ENCODE measurements at regions not wholly inside any gene's neighbourhood (a gene's known extent, or its start where the extent isn't known, plus 50 kb on each side); places are given as distances from the start of the nearest gene placed in this dataset.

DNA sequence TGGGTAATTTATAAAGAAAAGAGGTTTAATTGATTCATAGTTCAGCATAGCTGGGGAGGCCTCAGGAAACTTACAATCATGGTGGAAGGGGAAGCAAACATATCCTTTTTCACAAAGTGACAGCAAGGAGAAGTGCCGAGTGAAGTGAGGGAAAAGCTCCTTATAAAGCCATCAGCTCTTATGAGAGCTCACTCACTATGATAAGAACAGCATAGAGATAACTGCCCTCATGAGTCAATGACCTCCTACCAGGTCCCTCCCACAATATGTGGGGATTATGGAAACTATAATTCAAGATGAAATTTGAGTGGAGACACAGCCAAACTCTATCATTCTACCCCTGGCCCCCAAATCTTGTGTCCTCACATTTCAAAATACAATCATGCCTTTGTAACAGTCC is 115.8 kb upstream of the LAMA2 start:
- no peak overlapping the region for H3K4me2 ChIP-seq (replicated peaks; ENCODE audit: extremely low read depth, low read length, poor library complexity, severe bottlenecking)
- no peaks in the 10 kb centered on the region for H3K36me3 ChIP-seq (replicated peaks in 1 of 2; ENCODE audit: control insufficient read depth in 1 of 2, insufficient read depth in 2 of 2, low read length in 2 of 2)
- peaks cover 0 to 9% (median 7%) of the 10 kb centered on the region in 7 donors for H3K9me3 Mint-ChIP-seq
- no peaks in the 10 kb centered on the region for H3K4me1 ChIP-seq (ENCODE audit: control insufficient read depth in 1 of 2, insufficient read depth in 2 of 2, low read length in 2 of 2)
- H3K27ac ChIP-seq (ENCODE audit: low read depth in 1 of 2, low read length in 2 of 2) = no peak overlapping the region
- no peak overlapping the region for H3K9ac ChIP-seq (ENCODE audit: insufficient read depth, low read length, poor library complexity, severe bottlenecking)
- TF ChIP-seq, protein P1, sequence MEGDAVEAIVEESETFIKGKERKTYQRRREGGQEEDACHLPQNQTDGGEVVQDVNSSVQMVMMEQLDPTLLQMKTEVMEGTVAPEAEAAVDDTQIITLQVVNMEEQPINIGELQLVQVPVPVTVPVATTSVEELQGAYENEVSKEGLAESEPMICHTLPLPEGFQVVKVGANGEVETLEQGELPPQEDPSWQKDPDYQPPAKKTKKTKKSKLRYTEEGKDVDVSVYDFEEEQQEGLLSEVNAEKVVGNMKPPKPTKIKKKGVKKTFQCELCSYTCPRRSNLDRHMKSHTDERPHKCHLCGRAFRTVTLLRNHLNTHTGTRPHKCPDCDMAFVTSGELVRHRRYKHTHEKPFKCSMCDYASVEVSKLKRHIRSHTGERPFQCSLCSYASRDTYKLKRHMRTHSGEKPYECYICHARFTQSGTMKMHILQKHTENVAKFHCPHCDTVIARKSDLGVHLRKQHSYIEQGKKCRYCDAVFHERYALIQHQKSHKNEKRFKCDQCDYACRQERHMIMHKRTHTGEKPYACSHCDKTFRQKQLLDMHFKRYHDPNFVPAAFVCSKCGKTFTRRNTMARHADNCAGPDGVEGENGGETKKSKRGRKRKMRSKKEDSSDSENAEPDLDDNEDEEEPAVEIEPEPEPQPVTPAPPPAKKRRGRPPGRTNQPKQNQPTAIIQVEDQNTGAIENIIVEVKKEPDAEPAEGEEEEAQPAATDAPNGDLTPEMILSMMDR (IDR thresholded peaks at IDR 0.05) = no peak
- no peaks in the 10 kb centered on the region for H3K36me3 Mint-ChIP-seq
- intact Hi-C loops (cut with micrococcal nuclease) = no loop called here
- no CpG with 5 or more reads among the region's 1 CpG for WGBS (ENCODE audit: insufficient coverage)
- no peaks in the 10 kb centered on the region for H3K27me3 ChIP-seq (ENCODE audit: control insufficient read depth in 2 of 2, insufficient read depth in 2 of 2, low read length in 2 of 2)
- no peak overlapping the region for H2AFZ ChIP-seq (ENCODE audit: insufficient read depth, low read depth, low read length, poor library complexity, severe bottlenecking)
- H3K4me1 Mint-ChIP-seq = no peaks in the 10 kb centered on the region
- H4K20me1 ChIP-seq (ENCODE audit: insufficient read depth, low read length) = no peaks in the 10 kb centered on the region
- H3K4me3 Mint-ChIP-seq = no peak overlapping the region
- H3K9me3 ChIP-seq (replicated peaks in 1 of 2; ENCODE audit: control insufficient read depth in 1 of 2, insufficient read depth in 1 of 2, low read length in 2 of 2) = peaks cover 11 to 13% of the 10 kb centered on the region in 2 donors
- H3K27ac Mint-ChIP-seq = no peak overlapping the region
- peaks cover 0 to 2% (median 0%) of the 10 kb centered on the region in 3 donors for H3K27me3 Mint-ChIP-seq (ENCODE audit: low read depth in 3 of 3)
- no peak for DNase-seq
- H3K4me3 ChIP-seq (replicated peaks in 1 of 3; ENCODE audit: low read depth in 2 of 3, low read length in 3 of 3) = no peak overlapping the region
- no peaks in the 10 kb centered on the region for H3K79me2 ChIP-seq (ENCODE audit: insufficient read depth, low read length)

DNA sequence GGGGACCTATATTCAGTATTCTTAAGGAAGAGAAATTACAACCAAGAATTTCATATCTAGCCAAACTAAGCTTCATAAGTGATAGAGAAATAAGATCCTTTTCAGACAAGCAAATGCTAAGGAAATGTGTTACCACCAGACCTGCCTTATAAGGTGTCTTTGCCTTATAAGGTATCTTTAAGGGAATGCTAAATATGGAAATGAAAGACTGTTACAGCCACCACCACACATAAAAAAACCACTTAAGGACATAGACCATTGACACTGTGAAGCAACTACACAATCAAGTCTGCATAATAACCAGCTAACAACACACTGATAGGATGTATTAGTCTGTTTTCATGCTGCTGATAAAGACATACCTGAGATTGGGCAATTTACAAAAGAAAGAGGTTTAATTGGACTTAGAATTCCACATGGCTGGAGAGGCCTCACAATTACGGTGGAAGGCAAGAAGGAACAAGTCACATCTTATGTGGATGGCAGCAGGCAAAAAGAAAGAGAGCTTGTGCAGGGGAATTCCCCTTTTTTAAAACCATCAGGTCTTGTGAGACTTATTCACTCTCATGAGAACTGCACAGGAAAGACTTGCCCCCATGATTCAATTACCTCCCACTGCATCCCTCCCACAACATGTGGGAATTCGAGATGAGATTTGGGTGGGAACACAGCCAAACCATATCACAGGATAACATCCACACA is 119.2 kb upstream of the LAMA2 start:
- H3K27ac Mint-ChIP-seq = no peak overlapping the region
- Histone ChIP-seq H3K4me3 (replicated peaks in 1 of 3; ENCODE audit: low read depth in 2 of 3, low read length in 3 of 3) (no peak overlapping the region), H3K36me3 (replicated peaks in 1 of 2; ENCODE audit: control insufficient read depth in 1 of 2, insufficient read depth in 2 of 2, low read length in 2 of 2) (no peaks in the 10 kb centered on the region), H3K79me2 (ENCODE audit: insufficient read depth, low read length) (no peaks in the 10 kb centered on the region), H3K4me1 (ENCODE audit: control insufficient read depth in 1 of 2, insufficient read depth in 2 of 2, low read length in 2 of 2) (no peaks in the 10 kb centered on the region), H4K20me1 (ENCODE audit: insufficient read depth, low read length) (no peaks in the 10 kb centered on the region), H3K9me3 (replicated peaks in 1 of 2; ENCODE audit: control insufficient read depth in 1 of 2, insufficient read depth in 1 of 2, low read length in 2 of 2) (peaks cover 10 to 21% of the 10 kb centered on the region in 2 donors), H3K27ac (ENCODE audit: low read depth in 1 of 2, low read length in 2 of 2) (no peak overlapping the region), H3K9ac (ENCODE audit: insufficient read depth, low read length, poor library complexity, severe bottlenecking) (no peak overlapping the region), H2AFZ (ENCODE audit: insufficient read depth, low read depth, low read length, poor library complexity, severe bottlenecking) (no peak overlapping the region), H3K27me3 (ENCODE audit: control insufficient read depth in 2 of 2, insufficient read depth in 2 of 2, low read length in 2 of 2) (no peaks in the 10 kb centered on the region), H3K4me2 (replicated peaks; ENCODE audit: extremely low read depth, low read length, poor library complexity, severe bottlenecking) (no peak overlapping the region)
- H3K27me3 Mint-ChIP-seq (ENCODE audit: low read depth in 3 of 3) = peaks cover 0 to 2% (median 2%) of the 10 kb centered on the region in 3 donors
- H3K4me3 Mint-ChIP-seq = no peak overlapping the region
- no peak for DNase-seq
- TF ChIP-seq, protein P1 (IDR thresholded peaks at IDR 0.05) = no peak
- H3K36me3 Mint-ChIP-seq = no peaks in the 10 kb centered on the region
- WGBS (ENCODE audit: insufficient coverage) = 57% methylated on average over 1 of the region's 2 CpGs
- no peaks in the 10 kb centered on the region for H3K4me1 Mint-ChIP-seq
- H3K9me3 Mint-ChIP-seq = peaks cover 0 to 12% (median 4%) of the 10 kb centered on the region in 7 donors
- intact Hi-C loops (cut with micrococcal nuclease) = no loop called here
